MG63 (cell line): ENCODE measurements at regions not wholly inside any gene's neighbourhood (a gene's known extent, or its start where the extent isn't known, plus 50 kb on each side); places are given as distances from the start of the nearest gene placed in this dataset.
A peak's percentile ranks its signal among the peaks of the same experiment; 100 is the strongest.

Experiments used
- DNase-seq: peaks from one replicate; pipeline ENCODE4 v3.0.0-alpha.2; 2020
- H3K27me3 ChIP-seq: fragments of 250-450 bp; sonication (Bioruptor Pico); 2 replicates; pipeline ENCODE4 v1.5.1; 2020; ENCODE audit warnings: mild to moderate bottlenecking, moderate library complexity
- H3K36me3 ChIP-seq: fragments of 250-450 bp; sonication (Bioruptor Pico); 2 replicates; pipeline ENCODE4 v1.5.1; 2020; ENCODE audit warnings: mild to moderate bottlenecking, moderate library complexity
- H3K4me3 ChIP-seq: fragments of 250-450 bp; sonication (Bioruptor Pico); 2 replicates; pipeline ENCODE4 v1.5.1; 2020; ENCODE audit warnings: mild to moderate bottlenecking, moderate library complexity
- H3K9me3 ChIP-seq: fragments of 250-450 bp; sonication (Bioruptor Pico); 2 replicates; pipeline ENCODE4 v1.5.1; 2020; ENCODE audit warnings: mild to moderate bottlenecking, moderate library complexity

GRCh38 chr2:111675419-111676194 lies 208.4 kb downstream of the ANAPC1 start:
- H3K36me3 ChIP-seq, result no peaks in the 10 kb centered on the region
- H3K27me3 ChIP-seq, result no peaks in the 10 kb centered on the region
- no peaks in the 10 kb centered on the region for H3K9me3 ChIP-seq
- H3K4me3 ChIP-seq, result no peak overlapping the region
- no peak for DNase-seq

DNA sequence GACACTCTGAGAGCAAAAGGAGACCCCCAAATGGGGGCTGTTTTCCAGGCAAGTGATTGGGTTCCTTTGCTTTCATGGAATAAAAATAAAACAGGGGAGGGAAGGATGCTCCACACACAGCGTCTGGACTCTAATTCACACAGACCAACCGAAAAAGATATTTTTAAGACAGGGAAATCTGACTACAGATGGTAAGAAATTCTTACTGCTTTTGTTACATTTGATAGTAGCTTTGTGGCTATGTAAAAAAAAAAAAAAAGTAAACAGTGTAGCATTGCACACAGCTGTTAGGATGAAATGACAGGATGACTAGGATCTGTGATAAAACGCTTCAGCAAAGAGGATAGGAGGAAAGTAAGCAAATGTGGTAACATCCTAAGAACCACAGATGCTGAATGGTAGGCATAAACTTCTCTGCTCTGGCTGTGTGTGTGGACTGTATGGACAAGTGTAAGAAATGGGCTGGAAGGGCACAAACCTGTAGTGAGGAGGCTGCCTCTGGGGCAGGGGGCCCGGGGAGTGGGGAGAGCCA lies 207.6 kb downstream of the ANAPC1 start:
- H3K36me3 ChIP-seq, result no peaks in the 10 kb centered on the region
- H3K9me3 ChIP-seq, result no peaks in the 10 kb centered on the region
- no peak overlapping the region for H3K4me3 ChIP-seq
- H3K27me3 ChIP-seq, result no peaks in the 10 kb centered on the region
- DNase-seq, result no peak

- H3K36me3 ChIP-seq, result no peaks in the 10 kb centered on the region
These were observed 205.8 kb downstream of the ANAPC1 start for GRCh38 chr2:111678161-111678560.

DNA sequence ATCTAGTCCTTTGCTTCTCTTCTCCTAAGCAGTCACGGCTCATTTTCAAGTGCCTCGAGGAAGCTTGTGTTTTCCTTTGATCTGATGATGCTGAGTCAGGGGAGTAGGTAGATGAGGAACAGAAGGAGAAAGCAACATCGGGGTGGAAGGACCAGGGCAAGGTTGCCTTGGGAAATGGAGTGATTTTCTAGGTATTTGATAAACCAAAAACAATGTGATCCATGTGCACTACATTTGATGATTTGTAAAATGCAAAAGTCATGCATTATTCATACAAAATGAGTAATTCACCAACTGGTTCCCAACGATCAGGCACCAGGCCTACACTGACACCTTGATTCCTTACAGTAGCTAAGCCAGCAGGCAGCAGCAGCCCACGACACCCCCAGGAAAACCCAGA lies 205.3 kb downstream of the ANAPC1 start:
- Histone ChIP-seq H3K9me3 (no peaks in the 10 kb centered on the region), H3K4me3 (no peak overlapping the region), H3K27me3 (no peaks in the 10 kb centered on the region), H3K36me3 (no peaks in the 10 kb centered on the region)
- DNase-seq, result no peak

More at GRCh38 chr2:111678161-111678560, 205.8 kb downstream of the ANAPC1 start:
- Histone ChIP-seq H3K27me3 (no peaks in the 10 kb centered on the region), H3K4me3 (no peak overlapping the region), H3K9me3 (no peaks in the 10 kb centered on the region)
- no peak for DNase-seq

DNA sequence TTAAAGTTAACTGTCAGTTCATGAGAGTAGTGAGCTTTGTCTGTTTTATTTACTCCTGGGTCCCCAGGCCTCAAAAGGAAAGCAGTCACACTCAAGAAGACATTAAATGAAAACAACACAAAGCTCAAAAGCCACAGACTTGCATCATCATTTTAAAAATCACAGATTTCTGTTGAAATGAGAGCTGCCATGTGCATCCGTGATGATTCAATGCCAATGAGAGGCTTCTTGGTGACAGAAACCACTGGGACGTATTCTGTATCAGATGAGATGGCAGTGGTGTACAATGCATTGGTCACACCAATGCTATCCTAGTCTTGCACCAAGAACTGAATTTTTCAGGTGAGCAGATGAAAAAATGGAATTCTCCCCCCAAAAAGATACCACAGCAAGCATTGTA lies 204.8 kb downstream of the ANAPC1 start:
- Histone ChIP-seq H3K4me3 (no peak overlapping the region), H3K9me3 (no peaks in the 10 kb centered on the region), H3K36me3 (no peaks in the 10 kb centered on the region), H3K27me3 (no peaks in the 10 kb centered on the region)
- no peak for DNase-seq

DNA sequence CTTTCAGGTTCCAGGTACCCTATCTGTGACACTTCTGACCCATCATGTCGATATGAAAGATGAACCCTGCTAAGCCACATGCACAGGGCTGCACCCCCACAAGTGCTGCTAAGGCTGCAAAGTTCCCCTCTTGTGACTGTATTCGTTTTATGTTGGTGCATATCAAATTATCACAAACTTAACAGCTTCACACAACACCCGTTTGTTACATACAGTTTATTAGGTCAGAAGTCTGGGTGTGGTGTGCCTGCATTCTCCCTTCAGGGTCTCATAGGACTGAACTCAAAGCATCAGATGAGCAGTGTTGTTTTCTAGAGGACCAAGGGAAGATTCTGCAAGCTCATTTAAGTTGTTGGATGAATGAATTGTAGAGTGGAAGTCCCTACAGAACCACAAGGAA lies 199.4 kb downstream of the ANAPC1 start:
- DNase-seq, result no peak
- no peaks in the 10 kb centered on the region for H3K36me3 ChIP-seq
- no peaks in the 10 kb centered on the region for H3K27me3 ChIP-seq
- H3K9me3 ChIP-seq, result no peaks in the 10 kb centered on the region
- no peak overlapping the region for H3K4me3 ChIP-seq

GRCh38 chr2:111685342-111685741 lies 198.7 kb downstream of the ANAPC1 start:
- Histone ChIP-seq H3K9me3 (no peaks in the 10 kb centered on the region), H3K4me3 (no peak overlapping the region), H3K36me3 (no peaks in the 10 kb centered on the region), H3K27me3 (no peaks in the 10 kb centered on the region)
- no peak for DNase-seq

- DNase-seq, result no peak
- Histone ChIP-seq H3K36me3 (no peaks in the 10 kb centered on the region), H3K27me3 (no peaks in the 10 kb centered on the region), H3K9me3 (no peaks in the 10 kb centered on the region), H3K4me3 (no peak overlapping the region)
These were observed 197.0 kb downstream of the ANAPC1 start for GRCh38 chr2:111686994-111687393.

DNA sequence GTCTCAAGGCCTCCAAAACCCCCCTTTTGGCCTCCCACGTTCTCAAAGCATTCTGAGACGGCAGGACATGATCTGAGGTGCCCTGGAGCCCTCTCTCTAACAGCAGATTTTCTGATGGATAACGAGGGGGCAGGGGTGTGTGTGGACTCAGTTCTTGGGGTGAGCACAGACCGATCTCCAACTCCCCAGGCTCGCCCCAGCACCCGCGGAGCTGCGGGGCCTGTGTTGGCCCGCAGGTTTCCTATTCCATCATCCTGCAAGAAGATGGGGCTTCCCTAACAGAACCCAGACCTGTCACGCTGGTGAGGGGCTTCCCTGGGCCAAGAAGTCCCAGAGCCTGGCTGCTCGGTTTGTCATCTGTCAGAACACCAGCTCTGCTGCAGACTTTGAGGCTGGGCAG lies 196.1 kb downstream of the ANAPC1 start:
- no peak for DNase-seq
- Histone ChIP-seq H3K27me3 (no peaks in the 10 kb centered on the region), H3K4me3 (no peak overlapping the region), H3K9me3 (no peaks in the 10 kb centered on the region), H3K36me3 (no peaks in the 10 kb centered on the region)

GRCh38 chr2:111688482-111688881 lies 195.5 kb downstream of the ANAPC1 start:
- Histone ChIP-seq H3K4me3 (no peak overlapping the region), H3K36me3 (no peaks in the 10 kb centered on the region), H3K27me3 (no peaks in the 10 kb centered on the region), H3K9me3 (0 out of 2 replicates have a peak, but pooled peaks cover 2% of the 10 kb centered on the region)
- DNase-seq, result no peak

- Histone ChIP-seq H3K9me3 (0 out of 2 replicates have a peak, but pooled peaks cover 2% of the 10 kb centered on the region), H3K4me3 (no peak overlapping the region), H3K27me3 (no peaks in the 10 kb centered on the region), H3K36me3 (no peaks in the 10 kb centered on the region)
- no peak for DNase-seq
These were observed 194.8 kb downstream of the ANAPC1 start for GRCh38 chr2:111689174-111689573.

GRCh38 chr2:111689941-111690340 lies 194.1 kb downstream of the ANAPC1 start:
- no peaks in the 10 kb centered on the region for H3K36me3 ChIP-seq
- H3K27me3 ChIP-seq, result no peaks in the 10 kb centered on the region
- H3K9me3 ChIP-seq, result 0 out of 2 replicates have a peak, but pooled peaks cover 2% of the 10 kb centered on the region
- DNase-seq, result no peak
- H3K4me3 ChIP-seq, result no peak overlapping the region

GRCh38 chr2:111691164-111691875 lies 192.7 kb downstream of the ANAPC1 start:
- no peaks in the 10 kb centered on the region for H3K36me3 ChIP-seq
- H3K4me3 ChIP-seq, result no peak overlapping the region
- DNase-seq, result no peak
- H3K9me3 ChIP-seq, result peaks cover 10% of the 10 kb centered on the region
- H3K27me3 ChIP-seq, result no peaks in the 10 kb centered on the region

DNA sequence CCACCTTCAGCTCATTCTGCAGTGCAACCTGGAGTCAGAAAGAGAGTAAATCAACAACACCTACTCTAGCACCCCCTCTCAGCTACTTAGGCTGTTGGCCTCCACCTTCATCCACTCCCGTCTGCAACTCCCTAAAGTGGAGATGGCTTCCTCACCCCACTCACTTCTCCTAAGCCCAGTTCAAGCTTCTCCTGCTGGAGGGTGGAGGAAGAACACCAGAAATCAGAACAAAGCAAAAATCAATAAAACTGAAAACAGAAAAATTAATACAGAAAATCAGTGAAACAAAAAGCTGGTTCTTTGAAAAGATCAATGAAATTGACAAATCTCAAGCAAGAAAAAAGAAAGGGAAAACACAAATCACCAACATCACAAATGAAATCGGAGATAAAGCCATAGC lies 191.7 kb downstream of the ANAPC1 start:
- peaks cover 10% of the 10 kb centered on the region for H3K9me3 ChIP-seq
- H3K4me3 ChIP-seq, result no peak overlapping the region
- H3K27me3 ChIP-seq, result no peaks in the 10 kb centered on the region
- no peaks in the 10 kb centered on the region for H3K36me3 ChIP-seq
- DNase-seq, result no peak

- Histone ChIP-seq H3K4me3 (no peak overlapping the region), H3K36me3 (no peaks in the 10 kb centered on the region), H3K27me3 (no peaks in the 10 kb centered on the region), H3K9me3 (peaks cover 10% of the 10 kb centered on the region)
- peak; percentile 96 for DNase-seq
These were observed 189.3 kb downstream of the ANAPC1 start for GRCh38 chr2:111694700-111695101.

DNA sequence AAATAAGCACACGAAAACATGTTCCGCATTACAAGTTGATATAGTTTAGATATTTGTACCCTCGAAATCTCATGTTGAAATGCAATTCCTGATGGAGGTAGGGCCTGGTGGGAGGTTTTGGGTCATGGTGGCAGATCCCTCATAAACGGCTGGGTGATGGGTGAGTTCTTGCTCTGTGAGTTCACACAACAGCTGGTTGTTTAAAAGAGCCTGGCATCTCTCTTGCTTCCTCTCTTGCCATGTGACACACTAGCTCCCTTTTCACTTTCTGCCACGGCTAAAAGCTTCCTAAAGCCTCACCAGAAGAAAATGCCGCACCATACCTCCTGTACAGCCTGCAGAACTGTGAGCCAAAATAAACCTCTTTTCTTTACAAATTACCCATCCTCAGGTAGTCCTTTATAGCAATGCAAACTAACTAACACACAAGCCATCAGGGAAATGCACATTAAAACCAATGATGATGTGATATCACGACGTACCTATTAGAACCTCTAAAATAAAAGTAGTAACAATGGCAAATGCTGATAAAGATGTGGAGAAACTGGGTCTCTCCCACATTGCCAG lies 188.5 kb downstream of the ANAPC1 start:
- Histone ChIP-seq H3K9me3 (peaks cover 10% of the 10 kb centered on the region), H3K27me3 (no peaks in the 10 kb centered on the region), H3K36me3 (no peaks in the 10 kb centered on the region), H3K4me3 (no peak overlapping the region)
- DNase-seq, result no peak

DNA sequence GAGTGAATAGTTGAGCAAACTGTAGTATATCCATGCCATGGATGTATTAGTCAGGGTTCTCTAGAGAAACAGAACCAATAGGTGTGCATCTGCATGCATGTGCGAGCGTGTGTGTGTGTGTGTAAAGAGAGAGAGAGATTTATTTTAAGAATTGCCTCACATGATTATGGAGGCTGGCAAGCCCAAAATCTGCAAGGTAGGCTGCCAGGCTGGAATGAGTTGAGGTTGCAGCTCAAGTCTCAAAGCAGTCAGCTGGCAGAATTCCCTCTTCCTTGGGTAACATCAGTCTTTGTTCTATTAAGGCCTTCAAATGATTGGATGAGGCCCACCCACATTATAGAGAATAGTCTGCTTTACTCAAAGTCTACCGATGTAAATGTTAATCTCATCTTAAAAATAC lies 187.8 kb downstream of the ANAPC1 start:
- Histone ChIP-seq H3K9me3 (peaks cover 10% of the 10 kb centered on the region), H3K36me3 (no peaks in the 10 kb centered on the region), H3K4me3 (no peak overlapping the region), H3K27me3 (no peaks in the 10 kb centered on the region)
- DNase-seq, result no peak
